GM18508 (cell line): ENCODE measurements at regions not wholly inside any gene's neighbourhood (a gene's known extent, or its start where the extent isn't known, plus 50 kb on each side); places are given as distances from the start of the nearest gene placed in this dataset.
"Not testable (repeated sequence)": the region's sequence is repeated elsewhere in the genome, so short reads cannot be mapped to it uniquely, and the experiment has no call there.

Source experiments
- ATAC-seq: cut with Tn5 transposase; IDR thresholded peaks from one replicate; pipeline ENCODE4 v1.9.1; 2021; ENCODE audit warnings: moderate number of reproducible peaks; ENCODE audit not compliant: insufficient read depth, unreplicated experiment

DNA sequence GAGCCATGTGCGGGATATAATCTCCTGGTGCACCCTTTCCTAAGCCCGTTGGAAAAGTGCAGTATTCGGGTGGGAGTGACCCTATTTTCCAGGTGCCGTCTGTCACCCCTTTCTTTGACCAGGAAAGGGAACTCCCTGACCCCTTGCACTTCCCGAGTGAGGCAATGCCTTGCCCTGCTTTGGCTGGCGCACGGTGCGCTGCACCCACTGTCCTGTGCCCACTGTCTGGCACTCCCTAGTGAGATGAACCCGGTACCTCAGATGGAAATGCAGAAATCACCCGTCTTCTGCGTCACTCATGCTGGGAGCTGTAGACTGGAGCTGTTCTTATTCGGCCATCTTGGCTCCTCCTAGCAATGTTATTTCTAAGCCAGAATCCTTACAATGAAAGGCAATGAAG lies 121.1 kb downstream of the TAF11L14 start:
- ATAC-seq = not testable (repeated sequence)

DNA sequence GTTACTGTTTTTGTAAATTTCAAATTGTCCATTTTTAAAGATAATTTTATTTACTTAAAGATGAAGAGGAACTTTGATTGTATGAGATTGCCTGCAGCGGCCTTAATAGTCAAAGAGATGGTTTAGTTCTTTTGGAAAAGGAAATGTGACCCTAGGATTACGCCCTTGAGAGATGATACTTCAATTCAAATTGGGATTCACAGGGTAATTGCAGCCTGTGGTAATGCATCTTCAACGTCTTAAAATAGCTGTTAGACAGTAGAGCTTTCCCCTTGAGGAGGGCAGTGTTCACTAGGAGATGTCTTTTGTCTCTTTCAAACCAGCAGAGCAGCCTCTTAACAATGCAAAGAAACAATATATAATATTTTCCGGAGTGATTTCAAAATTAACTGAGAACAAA lies 127.1 kb downstream of the TAF11L14 start:
- no peak for ATAC-seq

DNA sequence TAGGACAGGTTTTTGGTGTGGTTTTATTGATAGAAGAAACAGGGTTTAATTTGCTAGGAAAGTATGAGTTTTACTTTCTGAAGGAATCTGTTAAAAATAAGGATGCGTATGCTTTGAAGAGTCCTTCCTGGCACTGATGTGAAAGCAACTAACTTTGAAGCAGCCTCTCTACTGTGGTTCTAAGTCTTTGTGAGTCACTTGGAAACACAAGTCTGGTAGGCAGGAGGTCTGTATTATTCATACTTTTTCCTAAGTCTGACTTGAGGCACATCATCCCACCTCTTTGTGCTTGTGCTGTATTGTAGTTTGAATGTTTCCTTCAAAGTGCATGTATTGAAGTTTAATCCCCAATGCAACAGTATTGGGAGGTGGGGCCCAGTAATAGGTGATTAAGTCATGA lies 129.0 kb downstream of the TAF11L14 start:
- ATAC-seq = no peak

DNA sequence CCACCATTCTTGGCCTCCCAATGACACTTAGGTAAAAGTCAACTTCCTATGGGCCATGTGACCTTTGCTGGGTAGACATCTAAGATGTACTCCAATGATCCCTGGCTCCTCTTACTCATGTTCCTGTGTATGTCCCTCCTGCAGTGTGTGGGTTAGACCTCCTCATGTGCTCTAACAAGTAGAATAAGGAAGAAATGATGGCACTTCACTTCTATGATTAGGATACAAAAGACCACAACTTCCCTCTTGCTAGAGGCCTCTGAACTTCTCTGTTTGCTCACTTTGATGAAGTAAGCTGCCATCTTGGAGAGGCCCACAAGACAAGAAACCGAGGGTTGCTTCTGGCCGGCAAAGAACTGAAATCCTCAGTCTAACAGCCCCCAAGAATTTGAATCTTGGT lies 131.8 kb downstream of the TAF11L14 start:
- no peak for ATAC-seq

DNA sequence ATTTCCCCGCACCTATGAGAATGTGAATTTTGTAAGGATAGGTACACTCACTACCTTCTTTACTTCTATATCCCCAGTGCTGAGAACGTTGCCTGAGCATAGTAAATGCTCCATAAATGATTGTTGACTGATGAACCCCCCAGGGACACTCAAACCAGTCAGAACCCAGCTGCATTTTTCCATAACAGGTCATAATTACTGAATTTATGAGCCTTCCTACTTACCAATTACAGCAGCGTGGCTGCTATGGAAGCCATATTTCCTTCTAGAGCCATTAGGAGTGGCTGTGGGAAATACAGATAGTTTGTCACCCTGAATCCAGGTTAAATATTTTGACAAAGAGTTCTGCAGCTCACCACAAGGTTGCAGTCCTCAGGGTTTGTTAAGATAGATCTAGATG lies 135.0 kb downstream of the TAF11L14 start:
- no peak for ATAC-seq

DNA sequence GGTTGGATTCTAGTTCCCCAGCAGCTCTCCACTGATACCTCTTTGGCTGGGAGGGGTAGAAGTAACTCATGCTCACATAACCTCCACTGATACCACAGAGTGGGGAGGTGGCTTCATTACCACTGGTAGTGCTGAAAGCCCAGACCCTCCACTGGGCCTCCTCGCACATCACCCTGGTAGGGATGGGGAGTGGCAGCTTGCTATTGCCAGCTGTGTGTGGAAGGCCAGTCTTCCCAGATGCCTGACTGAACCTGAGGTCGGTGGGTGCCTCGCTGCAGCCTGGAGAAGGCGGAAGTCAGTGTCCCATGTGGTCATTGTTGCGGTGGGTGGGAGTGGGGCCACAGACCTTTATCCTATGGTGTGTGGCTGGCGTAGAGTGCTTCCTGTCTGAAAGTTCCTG lies 138.0 kb downstream of the TAF11L14 start:
- no peak for ATAC-seq

DNA sequence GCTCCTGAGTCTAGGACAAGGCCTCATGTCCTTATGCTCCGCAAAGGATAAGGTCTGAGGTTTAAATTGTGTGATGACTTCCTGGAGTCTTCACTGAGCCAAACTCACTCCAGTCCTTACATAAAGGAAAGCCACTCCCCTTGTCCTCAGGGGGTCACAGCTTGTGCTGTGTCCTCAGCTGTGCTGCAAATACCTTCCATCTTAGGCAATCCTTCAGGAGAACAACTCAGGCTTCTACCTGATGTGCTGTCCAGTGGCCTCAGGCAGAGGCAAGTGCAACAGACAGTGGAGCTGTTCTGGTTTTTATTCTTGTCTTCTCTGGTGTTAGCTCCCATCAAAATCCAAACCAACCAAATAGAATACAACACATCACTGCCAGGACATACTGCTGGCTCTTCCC lies 151.5 kb downstream of the TAF11L14 start:
- no peak for ATAC-seq

DNA sequence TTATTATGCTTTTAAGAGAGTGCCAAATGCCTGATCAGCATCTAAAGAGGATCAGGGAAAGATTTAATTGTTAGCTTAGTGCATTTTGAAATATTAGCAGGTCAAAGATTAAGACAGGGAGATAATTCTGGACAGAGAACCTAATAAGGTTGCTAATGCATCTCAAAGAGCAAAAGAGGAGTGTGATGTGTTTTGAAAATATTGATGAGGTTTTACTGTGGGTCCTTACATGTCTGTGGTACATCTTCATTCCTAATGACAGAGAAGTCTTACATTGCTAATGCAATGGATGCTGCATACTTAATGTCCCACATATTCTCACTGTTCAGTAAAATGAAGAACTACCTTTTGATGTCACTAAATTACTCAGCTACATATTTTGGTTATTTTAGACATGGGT lies 154.1 kb downstream of the TAF11L14 start:
- ATAC-seq = no peak

DNA sequence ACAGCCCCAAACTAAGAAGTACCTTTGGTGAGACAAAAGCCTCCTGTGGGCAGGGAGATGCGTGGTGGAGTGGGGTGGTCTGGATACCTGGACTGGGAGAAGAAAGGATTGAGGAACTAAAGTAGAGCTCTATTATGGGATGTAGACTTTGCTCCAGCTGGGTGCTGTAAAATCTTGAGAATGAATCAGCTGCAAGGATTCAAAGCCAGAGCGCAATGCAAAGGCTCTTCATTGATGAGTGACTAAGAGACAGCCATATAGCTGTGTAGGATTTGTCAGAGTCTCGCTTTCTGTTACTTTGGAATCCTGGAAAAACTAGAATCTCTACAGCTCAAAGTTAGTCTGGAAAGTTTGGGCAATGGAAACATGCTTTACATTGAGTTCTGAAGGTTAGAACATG lies 159.9 kb downstream of the TAF11L14 start:
- ATAC-seq = no peak

DNA sequence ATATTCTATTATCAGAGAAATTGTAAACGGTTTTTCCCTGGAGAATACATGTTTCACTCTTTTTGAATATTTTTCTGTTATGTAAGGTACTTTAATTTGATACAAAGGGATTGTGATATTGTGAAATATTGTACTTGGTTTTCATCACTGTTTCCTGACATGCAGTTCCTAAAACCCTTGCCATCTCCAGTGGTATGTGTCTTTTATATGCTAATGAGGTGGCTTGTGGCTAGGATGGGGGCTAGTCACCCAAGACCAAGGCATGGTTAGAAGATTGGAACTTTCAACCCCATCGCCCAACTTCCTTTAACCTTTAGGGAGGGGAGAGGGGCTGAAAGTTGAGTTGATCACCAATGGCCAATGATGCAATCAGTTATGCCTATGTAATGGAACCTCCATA lies 160.6 kb downstream of the TAF11L14 start:
- ATAC-seq = no peak

DNA sequence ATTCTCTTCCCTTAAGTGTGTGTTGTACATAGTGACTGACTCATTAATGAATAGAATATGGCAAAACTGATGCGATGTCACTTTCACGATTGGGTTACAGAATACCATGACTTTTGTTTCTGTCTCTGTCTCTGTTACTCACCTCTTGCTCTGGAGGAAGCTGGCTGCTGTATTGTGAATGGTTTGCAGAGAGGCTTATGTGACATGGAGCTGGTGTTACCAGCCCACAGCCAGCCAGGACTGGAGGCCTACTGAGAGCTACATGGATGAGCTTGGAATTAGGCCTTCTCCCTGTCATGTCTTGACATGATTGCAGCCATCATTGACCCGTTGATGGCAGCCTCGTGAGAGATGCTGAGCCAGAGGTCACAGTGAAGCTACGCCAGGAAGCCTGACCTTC lies 161.9 kb downstream of the TAF11L14 start:
- ATAC-seq = no peak

DNA sequence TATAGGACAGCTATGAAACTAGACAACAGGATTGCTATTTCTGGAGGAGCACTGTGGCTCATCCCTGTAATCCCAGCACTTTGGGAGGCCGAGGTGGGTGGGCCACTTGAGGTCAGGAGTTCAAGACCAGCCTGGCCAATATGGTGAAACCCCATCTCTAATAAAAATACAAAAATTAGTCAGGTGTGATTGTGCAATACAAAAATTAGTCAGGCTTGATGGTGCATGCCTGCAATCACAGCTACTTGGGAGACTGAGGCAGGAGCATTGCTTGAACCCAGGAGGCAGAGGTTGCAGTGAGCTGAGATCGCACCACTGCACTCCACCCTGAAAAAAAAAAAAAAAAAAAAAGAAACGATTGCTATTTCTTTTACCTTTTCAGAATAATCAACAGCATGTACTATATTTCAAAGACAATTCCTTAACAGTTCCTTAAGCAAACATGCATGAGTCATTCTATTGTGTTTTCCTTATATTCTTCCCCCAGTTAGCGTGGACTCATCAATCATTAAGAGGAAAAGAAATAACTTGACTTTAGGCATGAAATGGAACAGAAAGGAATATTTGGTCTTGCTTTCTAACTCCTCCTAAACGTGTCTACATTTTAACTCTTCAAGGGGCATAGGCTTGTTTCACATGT lies 162.6 kb downstream of the TAF11L14 start:
- ATAC-seq = no peak

DNA sequence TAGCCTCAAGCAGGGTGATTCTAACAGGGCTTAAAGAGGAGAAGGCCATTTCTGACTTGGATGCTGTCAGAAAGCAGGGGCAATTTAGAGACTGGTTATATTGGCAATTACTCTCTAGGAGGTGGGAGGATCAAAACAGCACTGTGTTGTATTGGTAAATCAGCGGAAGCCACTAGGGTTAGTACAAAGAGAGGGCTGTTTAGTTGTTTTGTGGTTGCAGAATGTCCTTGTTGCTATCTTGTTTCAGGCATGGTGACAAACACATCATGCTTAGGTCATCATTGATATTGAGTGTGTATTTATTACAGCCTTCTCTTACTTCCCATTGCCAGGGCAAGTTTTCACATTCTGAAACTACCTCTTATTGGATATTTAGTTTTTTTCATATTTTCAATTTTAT lies 165.3 kb downstream of the TAF11L14 start:
- ATAC-seq = no peak

DNA sequence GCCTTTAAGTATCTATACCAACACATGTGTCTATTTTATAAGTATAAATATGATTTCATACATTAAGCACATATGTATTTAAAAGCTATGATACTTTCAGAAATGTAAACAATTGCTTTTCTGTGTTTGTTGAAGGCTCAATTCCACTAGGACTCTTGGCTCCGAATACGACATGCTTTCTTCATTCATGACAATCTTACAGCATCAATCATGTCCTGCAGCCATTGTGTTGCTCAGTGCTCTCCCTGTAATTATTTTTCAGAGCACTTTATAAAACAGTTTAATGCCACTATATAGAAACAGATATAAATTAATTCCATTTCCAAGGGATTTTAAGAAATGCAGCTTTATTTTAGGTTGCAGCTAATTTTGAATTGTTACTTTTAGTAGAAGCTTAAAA lies 167.3 kb downstream of the TAF11L14 start:
- no peak for ATAC-seq

DNA sequence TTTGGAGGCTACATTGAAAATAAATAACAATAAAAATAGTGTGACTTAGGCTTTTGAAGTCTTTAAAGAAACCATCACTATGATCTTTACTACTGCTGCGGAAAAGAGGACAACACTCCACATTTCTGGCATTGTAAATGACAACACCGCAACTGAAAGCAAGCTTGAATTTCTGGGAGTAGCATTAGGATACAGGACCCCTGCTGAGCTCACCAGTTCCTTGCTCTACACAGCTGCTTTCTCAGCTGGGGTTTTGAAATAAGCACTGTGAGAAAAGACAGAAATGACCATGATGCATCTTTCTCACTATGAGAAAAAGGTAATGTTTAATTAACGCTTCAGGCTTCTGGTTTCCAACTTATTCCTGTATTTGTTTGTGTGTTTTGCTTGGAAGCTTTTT lies 168.0 kb downstream of the TAF11L14 start:
- ATAC-seq = no peak

DNA sequence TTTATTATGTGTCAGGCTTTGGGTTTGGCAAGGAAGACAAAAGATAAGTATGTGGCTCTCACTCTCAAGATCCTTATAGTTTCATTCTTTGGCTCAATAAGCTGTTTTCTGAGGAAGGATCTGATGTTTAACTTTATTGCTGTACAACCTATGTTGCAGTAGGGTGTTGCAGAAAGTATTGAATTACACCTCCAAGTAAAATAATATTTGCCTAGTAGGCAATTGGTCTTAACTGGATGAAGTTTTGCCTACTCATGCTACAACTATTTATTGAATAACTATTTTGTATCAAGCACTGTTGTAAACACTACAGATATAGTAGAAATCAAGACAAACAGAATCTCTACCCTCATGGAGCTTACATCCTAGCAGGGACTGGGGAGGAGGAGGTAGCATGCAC lies 169.7 kb downstream of the TAF11L14 start:
- no peak for ATAC-seq

DNA sequence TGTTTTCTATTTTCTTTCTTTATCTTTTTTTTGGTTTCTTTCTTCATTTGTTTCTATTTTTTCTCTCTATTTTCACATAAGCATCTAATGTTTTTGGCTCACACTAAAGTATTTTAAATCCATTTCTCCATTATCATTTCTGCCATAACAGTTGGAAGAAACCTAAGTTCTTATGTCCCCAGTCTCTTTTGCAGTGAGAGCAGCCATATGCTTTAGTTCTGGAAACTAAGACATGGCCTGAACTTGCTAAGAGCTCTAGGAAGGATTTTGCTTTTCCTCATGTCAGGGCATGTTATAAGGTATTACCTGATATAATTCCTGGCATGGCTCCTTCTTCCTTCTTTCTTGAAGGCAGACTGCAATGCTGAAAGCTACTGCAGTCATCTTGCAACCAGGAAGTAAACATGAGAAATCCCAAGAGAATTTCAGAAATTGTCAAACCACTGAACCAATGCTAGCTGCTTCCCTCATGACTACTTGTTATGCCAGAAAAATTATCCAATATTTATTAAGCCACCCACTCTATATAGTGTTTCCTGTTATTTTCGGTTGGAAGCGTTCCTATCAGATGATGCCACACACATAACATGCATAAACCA lies 171.1 kb downstream of the TAF11L14 start:
- ATAC-seq = no peak

DNA sequence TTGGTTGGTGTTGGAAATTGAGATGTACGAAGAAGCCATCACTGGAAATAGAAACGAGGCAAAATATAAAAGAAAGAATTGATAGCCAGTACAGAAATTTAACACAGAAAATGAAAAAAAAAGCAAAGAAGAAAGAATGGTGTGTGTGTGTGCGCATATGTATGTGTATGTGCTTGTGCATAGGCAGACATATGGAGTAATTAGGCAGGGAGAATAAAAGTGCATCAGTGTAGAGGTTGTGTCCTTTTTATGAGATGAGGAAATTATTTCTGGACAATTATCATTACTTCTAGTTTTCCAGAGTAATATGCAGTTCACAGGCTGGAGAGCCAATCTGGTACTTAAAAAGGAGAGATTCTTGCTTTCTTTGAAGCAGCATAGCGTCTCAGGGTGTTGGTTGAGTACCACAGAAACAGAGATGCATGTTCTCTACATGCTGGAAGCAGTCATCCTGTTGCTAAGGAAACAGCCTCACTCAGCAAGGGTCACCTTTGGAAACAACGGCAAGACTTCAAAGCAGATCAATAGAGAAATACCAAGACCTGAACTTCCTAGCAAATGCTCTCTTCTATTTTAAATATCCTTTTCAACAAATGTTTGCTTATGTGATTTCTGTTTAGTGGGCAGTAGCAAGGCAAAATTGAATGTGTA lies 172.7 kb downstream of the TAF11L14 start:
- no peak for ATAC-seq

DNA sequence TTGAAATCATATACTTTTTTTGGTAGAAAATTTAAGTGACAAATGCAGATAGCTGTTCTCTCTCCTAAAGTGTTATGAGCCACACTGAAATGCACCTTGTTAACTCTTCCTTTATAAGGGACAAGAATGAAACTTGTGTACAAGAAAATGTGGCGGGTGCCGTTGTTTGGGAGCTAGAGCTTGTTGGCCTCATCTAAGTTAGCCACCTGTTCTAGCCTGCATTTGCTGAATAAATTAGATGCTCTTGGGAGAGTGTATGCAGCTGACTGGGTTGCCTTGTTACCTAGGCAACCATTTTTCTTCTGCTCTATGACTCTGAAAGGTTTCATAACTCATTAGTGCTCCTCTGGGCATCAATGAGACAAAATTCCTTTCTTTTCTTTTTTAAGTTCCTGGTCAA lies 174.3 kb downstream of the TAF11L14 start:
- no peak for ATAC-seq

DNA sequence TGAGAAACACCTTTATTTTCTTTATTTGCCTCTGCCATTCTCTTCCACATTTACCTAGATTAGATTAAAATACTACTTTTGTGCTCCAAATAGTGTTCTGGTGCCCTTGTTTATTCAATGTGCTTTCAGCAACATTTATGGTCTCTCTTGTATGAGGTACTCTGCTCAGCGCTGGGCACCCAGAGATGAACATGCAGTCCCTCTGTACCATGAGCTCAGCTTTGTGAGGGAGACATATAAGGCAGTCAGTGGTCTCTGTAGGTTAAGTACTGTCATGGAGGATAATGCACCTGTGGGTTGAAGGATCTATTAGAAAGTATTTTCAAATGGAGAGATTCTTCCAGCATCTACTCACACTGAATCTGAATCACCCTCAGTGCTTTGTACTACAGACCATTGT lies 176.5 kb downstream of the TAF11L14 start:
- ATAC-seq = no peak

DNA sequence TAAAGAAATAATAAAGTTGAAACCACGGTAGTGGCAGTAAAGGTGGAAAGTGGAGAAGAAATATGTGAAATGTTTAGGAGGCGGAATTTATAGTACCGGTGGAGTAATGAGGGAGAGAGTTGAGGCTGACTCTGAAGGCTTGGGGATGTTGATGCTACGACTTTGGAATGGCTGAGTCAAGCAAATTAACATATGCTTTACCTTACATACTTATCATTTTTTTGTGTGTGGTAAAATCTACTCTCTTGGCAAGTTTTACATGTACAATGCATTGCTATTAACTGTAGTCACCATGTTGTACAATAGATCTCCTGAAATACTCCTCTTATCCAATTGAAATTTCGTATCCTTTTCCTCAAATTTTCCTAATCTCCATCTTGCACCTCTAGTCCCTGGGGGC lies 179.0 kb downstream of the TAF11L14 start:
- no peak for ATAC-seq

DNA sequence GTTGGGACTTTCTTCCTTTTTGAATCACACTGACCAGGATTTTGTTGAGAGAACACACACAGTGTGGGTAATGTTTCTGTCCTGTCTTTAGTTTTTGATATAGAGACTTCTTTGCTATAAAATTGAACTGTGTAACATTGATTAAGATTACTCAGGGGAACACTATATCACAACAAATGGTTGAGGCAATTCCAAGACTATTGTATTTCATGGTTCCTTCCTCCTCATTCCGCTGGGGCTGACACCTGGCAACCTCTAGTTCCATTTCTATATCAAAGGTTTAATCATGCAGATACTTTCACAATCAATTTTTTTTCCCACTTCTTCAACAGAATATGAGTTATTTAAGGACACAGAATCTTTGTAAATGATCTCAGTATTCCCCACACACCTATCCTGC lies 182.2 kb downstream of the TAF11L14 start:
- ATAC-seq = no peak
